ENCODE measurements at regions not wholly inside any gene's neighbourhood (a gene's known extent, or its start where the extent isn't known, plus 50 kb on each side); places are given as distances from the start of the nearest gene placed in this dataset.

GRCh38 chr5:99141534-99142128, 212.8 kb upstream of the CHD1 start:
- H3K4me3 Mint-ChIP-seq, result no peak overlapping the region
- intact Hi-C loops (cut with micrococcal nuclease), result no loop called here

GRCh38 chr5:99138911-99139310, 210.1 kb upstream of the CHD1 start:
- intact Hi-C loops (cut with micrococcal nuclease), result no loop called here
- Mint-ChIP-seq H3K27ac (no peak overlapping the region), H3K36me3 (ENCODE audit: low read depth) (no peaks in the 10 kb centered on the region), H3K27me3 (ENCODE audit: insufficient read depth) (no peaks in the 10 kb centered on the region), H3K9me3 (no peaks in the 10 kb centered on the region), H3K4me3 (no peak overlapping the region), H3K4me1 (ENCODE audit: low read depth) (no peaks in the 10 kb centered on the region)
- no peak for DNase-seq (ENCODE audit: low spot score)

More at GRCh38 chr5:99141534-99142128, 212.8 kb upstream of the CHD1 start:
- Mint-ChIP-seq H3K36me3 (ENCODE audit: low read depth) (no peaks in the 10 kb centered on the region), H3K27ac (no peak overlapping the region), H3K27me3 (ENCODE audit: insufficient read depth) (no peaks in the 10 kb centered on the region), H3K4me1 (ENCODE audit: low read depth) (no peaks in the 10 kb centered on the region), H3K9me3 (no peaks in the 10 kb centered on the region)
- no peak for DNase-seq (ENCODE audit: low spot score)

- Mint-ChIP-seq H3K27ac (no peak overlapping the region), H3K4me3 (no peak overlapping the region), H3K9me3 (no peaks in the 10 kb centered on the region), H3K27me3 (ENCODE audit: insufficient read depth) (no peaks in the 10 kb centered on the region), H3K4me1 (ENCODE audit: low read depth) (no peaks in the 10 kb centered on the region), H3K36me3 (ENCODE audit: low read depth) (no peaks in the 10 kb centered on the region)
- intact Hi-C loops (cut with micrococcal nuclease), result no loop called here
- DNase-seq (ENCODE audit: low spot score), result no peak
Observed at GRCh38 chr5:99133921-99134320, 205.1 kb upstream of the CHD1 start.

- no peak overlapping the region for H3K27ac Mint-ChIP-seq
- H3K4me3 Mint-ChIP-seq, result no peak overlapping the region
- no peaks in the 10 kb centered on the region for H3K27me3 Mint-ChIP-seq (ENCODE audit: insufficient read depth)
- H3K9me3 Mint-ChIP-seq, result no peaks in the 10 kb centered on the region
- no peaks in the 10 kb centered on the region for H3K4me1 Mint-ChIP-seq (ENCODE audit: low read depth)
- no peak for DNase-seq (ENCODE audit: low spot score)
- intact Hi-C loops (cut with micrococcal nuclease), result no loop called here
- H3K36me3 Mint-ChIP-seq (ENCODE audit: low read depth), result no peaks in the 10 kb centered on the region
Observed at GRCh38 chr5:99129768-99130501, 201.1 kb upstream of the CHD1 start.

GRCh38 chr5:99122976-99123375, 194.2 kb upstream of the CHD1 start:
- no peak overlapping the region for H3K27ac Mint-ChIP-seq
- no peaks in the 10 kb centered on the region for H3K36me3 Mint-ChIP-seq (ENCODE audit: low read depth)
- no peak overlapping the region for H3K4me3 Mint-ChIP-seq
- H3K4me1 Mint-ChIP-seq (ENCODE audit: low read depth), result no peaks in the 10 kb centered on the region
- no peaks in the 10 kb centered on the region for H3K27me3 Mint-ChIP-seq (ENCODE audit: insufficient read depth)
- intact Hi-C loops (cut with micrococcal nuclease), result no loop called here
- no peak for DNase-seq (ENCODE audit: low spot score)
- H3K9me3 Mint-ChIP-seq, result no peaks in the 10 kb centered on the region

- H3K36me3 Mint-ChIP-seq (ENCODE audit: low read depth), result no peaks in the 10 kb centered on the region
- DNase-seq (ENCODE audit: low spot score), result no peak
- H3K9me3 Mint-ChIP-seq, result no peaks in the 10 kb centered on the region
- intact Hi-C loops (cut with micrococcal nuclease), result no loop called here
- H3K27ac Mint-ChIP-seq, result no peak overlapping the region
- H3K4me1 Mint-ChIP-seq (ENCODE audit: low read depth), result no peaks in the 10 kb centered on the region
- H3K27me3 Mint-ChIP-seq (ENCODE audit: insufficient read depth), result peaks cover 4% of the 10 kb centered on the region
- no peak overlapping the region for H3K4me3 Mint-ChIP-seq
Observed at GRCh38 chr5:99119326-99119725, 190.5 kb upstream of the CHD1 start.

GRCh38 chr5:99116526-99116925, 187.7 kb upstream of the CHD1 start:
- Mint-ChIP-seq H3K27me3 (ENCODE audit: insufficient read depth) (peaks cover 4% of the 10 kb centered on the region), H3K4me3 (no peak overlapping the region), H3K27ac (no peak overlapping the region), H3K4me1 (ENCODE audit: low read depth) (no peaks in the 10 kb centered on the region), H3K36me3 (ENCODE audit: low read depth) (no peaks in the 10 kb centered on the region), H3K9me3 (no peaks in the 10 kb centered on the region)
- intact Hi-C loops (cut with micrococcal nuclease), result no loop called here
- no peak for DNase-seq (ENCODE audit: low spot score)

GRCh38 chr5:99109894-99110293, 181.1 kb upstream of the CHD1 start:
- no peaks in the 10 kb centered on the region for H3K9me3 Mint-ChIP-seq
- no peak for DNase-seq (ENCODE audit: low spot score)
- no peaks in the 10 kb centered on the region for H3K4me1 Mint-ChIP-seq (ENCODE audit: low read depth)
- no peaks in the 10 kb centered on the region for H3K36me3 Mint-ChIP-seq (ENCODE audit: low read depth)
- intact Hi-C loops (cut with micrococcal nuclease), result no loop called here
- H3K4me3 Mint-ChIP-seq, result no peak overlapping the region
- no peak overlapping the region for H3K27ac Mint-ChIP-seq
- H3K27me3 Mint-ChIP-seq (ENCODE audit: insufficient read depth), result peaks cover 13% of the 10 kb centered on the region

- no peaks in the 10 kb centered on the region for H3K4me1 Mint-ChIP-seq (ENCODE audit: low read depth)
- no peak overlapping the region for H3K4me3 Mint-ChIP-seq
- no peak overlapping the region for H3K27ac Mint-ChIP-seq
- peaks cover 14% of the 10 kb centered on the region for H3K27me3 Mint-ChIP-seq (ENCODE audit: insufficient read depth)
- H3K9me3 Mint-ChIP-seq, result no peaks in the 10 kb centered on the region
- DNase-seq (ENCODE audit: low spot score), result no peak
- intact Hi-C loops (cut with micrococcal nuclease), result no loop called here
- no peaks in the 10 kb centered on the region for H3K36me3 Mint-ChIP-seq (ENCODE audit: low read depth)
Observed at GRCh38 chr5:99105216-99105615, 176.4 kb upstream of the CHD1 start.

GRCh38 chr5:99104538-99105132, 175.8 kb upstream of the CHD1 start:
- DNase-seq (ENCODE audit: low spot score), result no peak
- Mint-ChIP-seq H3K4me1 (ENCODE audit: low read depth) (no peaks in the 10 kb centered on the region), H3K27me3 (ENCODE audit: insufficient read depth) (peaks cover 12% of the 10 kb centered on the region), H3K4me3 (no peak overlapping the region), H3K9me3 (no peaks in the 10 kb centered on the region), H3K27ac (no peak overlapping the region), H3K36me3 (ENCODE audit: low read depth) (no peaks in the 10 kb centered on the region)
- intact Hi-C loops (cut with micrococcal nuclease), result no loop called here

- no peaks in the 10 kb centered on the region for H3K36me3 Mint-ChIP-seq (ENCODE audit: low read depth)
- H3K27me3 Mint-ChIP-seq (ENCODE audit: insufficient read depth), result peaks cover 6% of the 10 kb centered on the region
- no peak overlapping the region for H3K27ac Mint-ChIP-seq
- no peak overlapping the region for H3K4me3 Mint-ChIP-seq
- intact Hi-C loops (cut with micrococcal nuclease), result no loop called here
- no peaks in the 10 kb centered on the region for H3K4me1 Mint-ChIP-seq (ENCODE audit: low read depth)
- DNase-seq (ENCODE audit: low spot score), result no peak
- H3K9me3 Mint-ChIP-seq, result no peaks in the 10 kb centered on the region
Observed at GRCh38 chr5:99102073-99102697, 173.4 kb upstream of the CHD1 start.

GRCh38 chr5:99099691-99100090, 170.9 kb upstream of the CHD1 start:
- Mint-ChIP-seq H3K4me1 (ENCODE audit: low read depth) (no peaks in the 10 kb centered on the region), H3K36me3 (ENCODE audit: low read depth) (no peaks in the 10 kb centered on the region), H3K4me3 (no peak overlapping the region), H3K27me3 (ENCODE audit: insufficient read depth) (peaks cover 11% of the 10 kb centered on the region), H3K27ac (no peak overlapping the region), H3K9me3 (no peaks in the 10 kb centered on the region)
- intact Hi-C loops (cut with micrococcal nuclease), result no loop called here
- no peak for DNase-seq (ENCODE audit: low spot score)

GRCh38 chr5:99089822-99090549, 161.2 kb upstream of the CHD1 start:
- H3K27me3 Mint-ChIP-seq (ENCODE audit: insufficient read depth), result peaks cover 9% of the 10 kb centered on the region
- no peak overlapping the region for H3K27ac Mint-ChIP-seq
- H3K9me3 Mint-ChIP-seq, result no peaks in the 10 kb centered on the region
- intact Hi-C loops (cut with micrococcal nuclease), result no loop called here
- H3K36me3 Mint-ChIP-seq (ENCODE audit: low read depth), result no peaks in the 10 kb centered on the region
- DNase-seq (ENCODE audit: low spot score), result no peak
- H3K4me3 Mint-ChIP-seq, result no peak overlapping the region
- H3K4me1 Mint-ChIP-seq (ENCODE audit: low read depth), result no peaks in the 10 kb centered on the region

Data from activated T-helper 1 cell treated with anti-CD3 and anti-CD28 coated beads, Interleukin-12 subunit alpha, Interleukin-12 subunit beta, Interleukin-2, Interleukin-4 antibody, amounts not matched to agents 30 ng/mL and 10 ng/mL and 1 ng/mL, durations not matched to agents 14 hours and 24 hours and 36 hours (primary cell).